Activated CD4-positive, alpha-beta T cell treated with anti-CD3 and anti-CD28 coated beads, Interleukin-2, amount 50 U/mL, for 4 hours (primary cell): ENCODE measurements at regions not wholly inside any gene's neighbourhood (a gene's known extent, or its start where the extent isn't known, plus 50 kb on each side); places are given as distances from the start of the nearest gene placed in this dataset.

Experiments used
- DNase-seq, 2 experiments: peaks; one replicate each; pipeline ENCODE4 v3.0.0-alpha.2; 2020

- DNase-seq, result no peak
Measured at GRCh38 chr4:129167640-129168260, 71.8 kb downstream of the C4orf33 start.

GRCh38 chr4:129172181-129172580 is 76.2 kb downstream of the C4orf33 start:
- DNase-seq, result no peak

DNA sequence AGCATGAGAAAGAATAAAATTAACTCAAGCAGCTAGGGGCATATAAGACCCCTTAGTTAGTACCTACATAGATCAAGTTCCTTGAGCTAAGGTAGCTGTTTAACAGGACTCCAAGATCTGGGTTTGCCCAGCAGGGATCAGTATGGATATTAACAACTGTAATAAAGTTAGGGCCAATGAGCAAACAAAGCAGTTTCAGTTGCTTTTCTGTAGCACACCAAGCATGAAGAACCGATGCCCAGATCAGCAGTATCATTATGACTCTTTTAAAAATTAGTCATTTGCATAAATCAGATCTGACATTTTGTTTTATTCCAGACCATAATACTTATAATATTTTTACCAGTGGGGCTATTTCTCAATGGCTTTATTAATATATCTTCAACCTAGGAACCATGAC is 80.9 kb downstream of the C4orf33 start:
- DNase-seq, result no peak

DNA sequence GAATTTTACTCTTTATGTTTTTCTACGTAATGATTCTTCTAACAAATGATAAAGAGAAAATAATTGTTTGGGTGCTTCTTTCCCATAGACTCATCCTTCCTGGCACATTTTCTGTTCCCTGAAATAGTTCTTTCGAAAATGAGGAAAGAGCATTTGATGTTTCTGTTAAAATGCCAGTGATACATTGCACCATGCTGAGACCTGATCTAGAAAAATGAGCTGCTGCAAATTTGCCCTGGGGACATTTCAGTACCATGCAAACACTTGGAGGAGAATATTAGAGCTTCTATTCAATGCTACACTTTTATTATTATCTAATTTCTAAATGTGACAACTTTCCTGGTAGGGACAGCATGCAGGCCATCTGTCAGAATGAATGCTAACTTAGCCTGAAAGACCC is 83.3 kb downstream of the C4orf33 start:
- no peak for DNase-seq

- no peak for DNase-seq
Measured at GRCh38 chr4:129189630-129190029, 93.7 kb downstream of the C4orf33 start.

- no peak for DNase-seq
Measured at GRCh38 chr4:129193357-129194100, 97.6 kb downstream of the C4orf33 start.

- DNase-seq, result no peak
Measured at GRCh38 chr4:129208481-129208880, 112.5 kb downstream of the C4orf33 start.

GRCh38 chr4:129213692-129214091 is 117.7 kb downstream of the C4orf33 start:
- DNase-seq, result no peak

- no peak for DNase-seq
Measured at GRCh38 chr4:129218360-129218759, 122.4 kb downstream of the C4orf33 start.

GRCh38 chr4:129218897-129219296 is 122.9 kb downstream of the C4orf33 start:
- DNase-seq, result no peak

DNA sequence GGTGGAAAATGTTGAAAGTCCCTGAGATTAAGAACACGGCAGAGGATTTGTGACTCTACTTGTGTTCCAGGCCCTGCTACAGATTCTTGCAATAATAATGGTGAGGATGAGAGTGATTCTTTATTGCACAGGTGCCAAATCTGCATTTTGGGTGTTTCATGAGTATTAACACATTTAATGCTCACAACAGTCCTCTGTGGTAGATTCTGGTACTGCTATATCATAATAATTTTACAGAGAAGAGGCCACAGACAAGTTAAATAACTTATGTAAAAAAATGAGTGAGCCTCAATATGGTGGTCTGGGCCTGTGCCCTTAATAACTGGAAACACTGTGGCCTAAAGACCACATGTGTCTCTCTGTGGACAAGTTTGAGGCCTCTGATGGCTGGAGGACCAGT is 124.3 kb downstream of the C4orf33 start:
- no peak for DNase-seq

GRCh38 chr4:129223945-129224344 is 128.0 kb downstream of the C4orf33 start:
- no peak for DNase-seq

DNA sequence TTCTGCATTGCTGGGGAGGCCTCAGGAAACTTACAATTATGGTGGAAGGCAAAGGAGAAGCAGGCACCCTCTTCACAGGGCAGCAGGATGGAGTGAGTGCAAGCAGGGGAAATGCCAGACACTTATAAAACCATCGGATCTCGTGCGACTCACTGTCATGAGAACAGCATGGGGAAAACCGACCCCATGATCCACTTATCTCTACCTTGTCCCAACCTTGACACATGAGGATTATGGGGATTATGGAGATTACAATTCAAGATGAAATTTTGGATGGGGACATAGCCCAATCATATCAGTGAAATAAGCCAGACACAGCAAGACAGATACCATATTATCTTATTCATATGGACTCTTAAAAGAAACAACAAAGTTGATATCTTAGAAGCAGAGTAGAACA is 134.9 kb downstream of the C4orf33 start:
- no peak for DNase-seq

DNA sequence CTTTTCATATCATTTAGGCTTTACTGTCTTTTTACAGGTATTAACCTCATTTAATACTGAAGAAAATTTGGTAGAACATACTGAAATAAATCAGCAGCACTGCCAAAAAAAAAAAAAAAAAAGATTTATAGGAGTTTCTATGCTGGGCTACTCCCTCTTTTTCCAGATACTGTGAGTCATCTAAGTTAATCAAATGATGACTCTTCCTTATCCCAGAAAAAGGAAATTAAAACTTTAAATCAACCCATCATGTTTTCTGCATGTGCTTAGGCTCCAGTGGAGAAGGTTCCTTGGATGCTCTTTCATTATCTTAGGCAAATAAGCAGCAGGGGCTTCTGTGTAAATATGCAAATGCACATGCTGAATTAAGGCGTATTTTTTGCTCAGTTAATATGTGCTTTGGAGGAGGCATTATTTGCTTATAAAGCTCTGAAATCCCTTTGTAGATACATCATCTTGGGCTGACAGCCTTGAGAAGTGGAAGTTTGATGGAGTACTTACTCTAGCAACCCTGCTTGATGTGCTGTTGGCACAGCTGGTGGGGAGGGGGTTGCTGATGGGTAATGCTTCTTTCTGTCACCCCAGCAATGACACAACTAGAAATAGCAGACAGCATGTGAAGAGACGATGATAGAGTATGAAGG is 136.1 kb downstream of the C4orf33 start:
- DNase-seq, result no peak

- DNase-seq, result no peak
Measured at GRCh38 chr4:129232589-129233337, 136.8 kb downstream of the C4orf33 start.

GRCh38 chr4:129233691-129234090 is 137.7 kb downstream of the C4orf33 start:
- DNase-seq, result no peak

GRCh38 chr4:129236351-129236750 is 140.4 kb downstream of the C4orf33 start:
- DNase-seq, result no peak

- no peak for DNase-seq
Measured at GRCh38 chr4:129239088-129239487, 143.1 kb downstream of the C4orf33 start.

GRCh38 chr4:129240816-129241215 is 144.9 kb downstream of the C4orf33 start:
- DNase-seq, result no peak

DNA sequence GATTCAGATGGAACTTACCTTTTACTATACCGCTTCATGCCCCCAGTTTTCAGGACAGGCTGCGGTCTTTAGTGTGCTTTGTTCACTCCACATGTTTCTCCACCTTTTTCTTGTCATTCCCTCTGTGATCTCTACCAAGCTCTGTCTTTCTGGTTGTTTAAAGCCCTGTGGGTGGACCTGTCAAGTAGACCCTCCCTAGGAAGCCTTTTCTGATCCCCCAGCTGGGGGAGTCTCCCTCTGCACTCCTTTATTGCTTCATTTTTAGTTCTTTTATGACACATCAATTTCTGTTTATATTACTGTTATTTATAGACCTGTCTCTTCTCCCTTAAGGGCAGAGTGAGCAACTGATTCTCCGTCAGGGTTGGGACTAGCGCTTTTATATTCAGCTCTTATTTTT is 150.2 kb downstream of the C4orf33 start:
- no peak for DNase-seq

DNA sequence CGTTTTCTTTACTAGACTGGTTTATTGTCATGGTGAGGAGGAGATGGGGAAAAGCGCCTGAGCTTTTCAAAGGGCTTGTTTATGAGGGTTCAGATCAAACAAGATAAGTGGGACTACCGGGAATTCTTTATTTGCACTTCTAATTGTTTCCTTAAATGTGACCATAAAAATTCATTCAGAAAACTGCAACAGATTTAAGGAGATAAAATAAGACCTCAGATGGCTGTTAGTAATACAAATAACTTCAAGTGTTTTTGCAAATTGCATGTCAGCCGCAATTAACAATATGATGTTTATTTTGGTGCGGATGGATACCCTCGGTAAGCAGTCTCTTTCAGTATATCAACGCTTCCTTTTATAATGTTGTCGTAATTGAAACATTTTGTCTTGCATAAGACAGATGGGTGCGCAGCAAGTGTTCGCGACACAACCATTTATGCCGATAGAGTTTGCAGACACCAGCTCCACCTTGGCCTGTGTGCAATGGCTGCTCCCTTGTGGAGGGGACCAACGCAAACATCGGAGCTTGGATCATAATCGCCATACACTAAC is 151.0 kb downstream of the C4orf33 start:
- no peak for DNase-seq

DNA sequence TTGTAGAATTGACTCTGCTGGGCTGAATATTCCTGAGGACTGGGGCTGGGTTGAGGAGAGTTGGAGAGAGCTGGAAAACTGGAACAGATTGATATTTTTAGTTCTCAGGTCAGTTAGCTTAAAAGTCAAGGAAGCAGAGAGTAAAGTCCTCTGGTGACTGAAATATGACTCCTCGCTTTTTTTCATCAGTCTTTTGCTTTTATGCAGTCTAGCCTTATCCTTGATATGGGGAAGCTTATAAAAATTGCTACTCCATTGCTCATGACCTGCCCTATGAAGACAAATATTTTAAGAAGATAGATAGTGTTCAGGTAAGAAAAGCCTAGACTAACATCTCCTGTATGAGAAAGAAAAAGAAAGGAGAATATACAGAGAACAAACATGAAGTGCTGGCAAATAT is 152.7 kb downstream of the C4orf33 start:
- DNase-seq, result no peak

DNA sequence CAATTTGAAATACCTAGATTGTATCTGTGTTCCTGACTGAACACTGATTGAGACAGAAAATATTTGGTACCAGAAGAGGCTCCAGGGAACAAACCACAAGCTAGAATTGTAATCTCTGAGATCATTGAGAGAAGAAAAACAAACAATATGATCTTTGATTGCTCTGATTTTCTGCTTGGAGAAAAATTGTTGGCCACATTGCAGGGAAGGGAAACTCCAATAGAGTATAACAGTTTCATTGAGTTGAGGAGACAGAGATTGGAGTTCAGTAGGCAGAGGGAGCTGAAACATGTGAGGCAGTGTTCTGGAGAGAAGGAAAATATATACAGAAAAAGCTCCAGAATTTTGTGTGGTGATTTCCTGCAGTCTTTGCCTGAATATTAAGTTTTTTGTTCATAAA is 158.2 kb downstream of the C4orf33 start:
- DNase-seq, result no peak
